HCT116 (cell line): ENCODE measurements at regions not wholly inside any gene's neighbourhood (a gene's known extent, or its start where the extent isn't known, plus 50 kb on each side); places are given as distances from the start of the nearest gene placed in this dataset.

Source experiments
- ATAC-seq: fragments of 200-7000 bp; cut with Tn5 transposase; 2 replicates; pipeline ENCODE4 v1.9.1; 2020; ENCODE audit warnings: mild to moderate bottlenecking, moderate library complexity
- BruUV-seq: library from RNA; stranded (reverse); fragments of 400-500 nt; replicated peaks from 2 replicates; lab custom pipeline; 2021; lab: Mats Ljungman, UMichigan
- CTCF ChIA-PET: fragments of 300-600 bp; sonication (Branson Sonifier 250); formaldehyde crosslinking; loops from one replicate; lab custom pipeline; 2021; ENCODE audit warnings: antibody characterized with exemption; lab: Charles Lee
- POLR2A ChIA-PET: fragments of 300-600, 350-600 bp; sonication (Branson Sonifier 250); formaldehyde crosslinking; loops from one replicate; lab custom pipeline; 2021; ENCODE audit warnings: antibody characterized with exemption; lab: Charles Lee
- RAD21 ChIA-PET, 2 experiments: fragments of 300-600 bp; sonication (Branson Sonifier 250); formaldehyde crosslinking; loops; one replicate each; lab custom pipeline; 2023; ENCODE audit warnings: low total read pairs in 2 of 2; ENCODE audit not compliant: uncharacterized antibody in 2 of 2, unreplicated experiment in 2 of 2, low non-redundant PET in 1 of 2; lab: Charles Lee
- DNase-seq: peaks from one replicate; pipeline ENCODE4 v3.0.0-alpha.2; 2010; ENCODE audit warnings: low read depth, low spot score
- H2AFZ ChIP-seq: fragments of 200-600 bp; shearing (Covaris generic), sonication (generic); 2 replicates; pipeline ENCODE4 v1.6.1; 2017; ENCODE audit warnings: low read depth, mixed run types, mixed read lengths, antibody characterized with exemption, low read length; ENCODE audit not compliant: poor library complexity, severe bottlenecking
- H3K27ac ChIP-seq: 2 replicates; pipeline ENCODE4 v1.5.1; 2012; ENCODE audit warnings: low read depth, low read length
- H3K27me3 ChIP-seq: fragments of 200-600 bp; sonication (generic); 2 replicates; pipeline ENCODE4 v1.6.1; 2016; ENCODE audit warnings: mixed run types, low read length, mixed read lengths; ENCODE audit not compliant: insufficient read depth
- H3K36me3 ChIP-seq, 2 experiments: fragments of 200-500 bp in 1 of 2; fragments of 200-600 bp in 1 of 2; sonication (Bioruptor generic) in 1 of 2; sonication (generic) in 1 of 2; 2 replicates each; pipeline versions ENCODE4 v1.5.1 to v1.6.1; 2014 to 2016; ENCODE audit warnings: low read length in 2 of 2, inconsistent platforms in 1 of 2, mixed read lengths in 1 of 2, mixed run types in 1 of 2; ENCODE audit not compliant: insufficient read depth in 2 of 2, control insufficient read depth in 1 of 2
- H3K4me1 ChIP-seq, 2 experiments: fragments of 200-600 bp in 1 of 2; sonication (generic) in 1 of 2; 2 replicates each; pipeline versions ENCODE4 v1.5.1 to v1.6.1; 2012 to 2017; ENCODE audit warnings: low read length in 2 of 2, inconsistent platforms in 1 of 2, mild to moderate bottlenecking in 1 of 2, mixed read lengths in 1 of 2, mixed run types in 1 of 2, moderate library complexity in 1 of 2; ENCODE audit not compliant: insufficient read depth in 2 of 2, control insufficient read depth in 1 of 2
- H3K4me2 ChIP-seq: fragments of 200-600 bp; sonication (generic); 2 replicates; pipeline ENCODE4 v1.6.1; 2017; ENCODE audit warnings: mixed run types, low read length, mixed read lengths
- H3K4me3 ChIP-seq, 2 experiments: fragments of 200-600 bp in 1 of 2; sonication (generic) in 1 of 2; replicated peaks in 1 of 2; 2 replicates each; pipeline ENCODE4 v1.5.1; 2011 to 2016; ENCODE audit warnings: low read length in 2 of 2, control low read depth in 1 of 2, low read depth in 1 of 2, mild to moderate bottlenecking in 1 of 2, mixed read lengths in 1 of 2, mixed run types in 1 of 2
- H3K79me2 ChIP-seq: fragments of 200-600 bp; sonication (generic); 2 replicates; pipeline ENCODE4 v1.6.1; 2017; ENCODE audit warnings: mild to moderate bottlenecking, mixed run types, low read length, moderate library complexity, mixed read lengths; ENCODE audit not compliant: insufficient read depth
- H3K9ac ChIP-seq: fragments of 200-600 bp; sonication (generic); 2 replicates; pipeline ENCODE4 v1.6.1; 2016; ENCODE audit warnings: low read length, mixed read lengths
- H3K9me2 ChIP-seq: fragments of 200-600 bp; sonication (generic), shearing (Covaris generic); 2 replicates; pipeline ENCODE4 v1.6.1; 2017; ENCODE audit warnings: mixed run types, mild to moderate bottlenecking, moderate library complexity; ENCODE audit not compliant: insufficient read depth
- H3K9me3 ChIP-seq, 2 experiments: fragments of 200-500 bp in 1 of 2; fragments of 200-600 bp in 1 of 2; sonication (Bioruptor generic) in 1 of 2; sonication (generic) in 1 of 2; 2 replicates each; pipeline ENCODE4 v1.6.1; 2014 to 2017; ENCODE audit warnings: low read length in 2 of 2, mixed read lengths in 2 of 2, inconsistent platforms in 1 of 2, low read depth in 1 of 2, mild to moderate bottlenecking in 1 of 2, mixed run types in 1 of 2, moderate library complexity in 1 of 2; ENCODE audit not compliant: control insufficient read depth in 1 of 2, insufficient read depth in 1 of 2
- H4K20me1 ChIP-seq: fragments of 200-600 bp; sonication (generic), shearing (Covaris generic); 2 replicates; pipeline ENCODE4 v1.6.1; 2017; ENCODE audit warnings: mixed run types, mild to moderate bottlenecking, moderate library complexity; ENCODE audit not compliant: insufficient read depth
- EGR1 ChIP-seq: IDR thresholded peaks from 2 replicates; pipeline ENCODE4 v1.6.1; 2012; ENCODE audit warnings: low read depth
- EZH2phosphoT487 ChIP-seq: fragments of 200-600 bp; IDR thresholded peaks from 2 replicates; pipeline ENCODE4 v1.6.1; 2018; ENCODE audit warnings: antibody characterized with exemption, borderline replicate concordance
- JUND ChIP-seq: IDR thresholded peaks from 2 replicates; pipeline ENCODE4 v1.6.1; 2012
- RAD21 ChIP-seq: IDR thresholded peaks from 2 replicates; pipeline ENCODE4 v1.6.1; 2012; ENCODE audit warnings: low read depth, mild to moderate bottlenecking
- SIN3A ChIP-seq: IDR thresholded peaks from 2 replicates; pipeline ENCODE4 v1.6.1; 2012; ENCODE audit warnings: low read depth
- SP1 ChIP-seq: IDR thresholded peaks from 2 replicates; pipeline ENCODE4 v1.6.1; 2012; ENCODE audit warnings: low read depth
- ZFX ChIP-seq: fragments of 450-650 bp; IDR thresholded peaks from 2 replicates; pipeline ENCODE4 v1.6.1; 2017
- intact Hi-C: fragments of 100-400 bp; cut with micrococcal nuclease; formaldehyde crosslinking; loops from 2 replicates; pipeline ENCODE4 v1.10.0; 2022
- TF ChIP-seq, protein P1 (sequence below), 3 experiments: fragments of 200-600 bp in 1 of 3; sonication (generic) in 1 of 3; IDR thresholded peaks in 2 of 3; conservative IDR thresholded peaks in 1 of 3; 2 replicates each; pipeline ENCODE4 v1.5.1; 2012 to 2017; ENCODE audit warnings: low read depth in 2 of 3, low read length in 2 of 3, antibody characterized with exemption in 1 of 3, borderline replicate concordance in 1 of 3, control low read depth in 1 of 3, mild to moderate bottlenecking in 1 of 3, mixed read lengths in 1 of 3, mixed run types in 1 of 3, moderate library complexity in 1 of 3; ENCODE audit not compliant: insufficient read depth in 1 of 3
- TF ChIP-seq, protein P2 (sequence below): IDR thresholded peaks from 2 replicates; pipeline ENCODE4 v1.6.1; 2012; ENCODE audit warnings: low read depth

DNA sequence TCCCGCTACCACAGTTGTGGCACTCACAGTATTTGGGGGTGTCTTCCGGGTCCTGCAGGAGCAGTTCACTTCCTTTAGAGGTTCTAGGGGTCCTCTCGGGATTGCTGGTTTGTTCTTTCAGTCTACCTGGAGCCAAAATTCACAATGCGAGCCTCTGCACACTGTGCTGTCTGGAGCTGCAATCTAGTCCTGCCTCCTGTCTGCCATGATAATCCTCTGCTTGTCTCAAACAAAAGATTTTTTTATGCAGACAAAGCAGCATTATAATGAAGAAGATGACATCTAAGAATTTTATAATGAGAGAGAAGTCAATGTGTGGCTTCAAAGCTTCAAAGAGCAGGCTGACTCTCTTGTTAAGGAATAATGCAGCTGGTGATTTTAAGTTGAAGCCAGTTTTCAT, 975.1 kb upstream of the GYPC start:
- no peak overlapping the region for H3K4me3 ChIP-seq
- no peaks in the 10 kb centered on the region for H4K20me1 ChIP-seq
- RAD21 ChIA-PET: no interaction called here
- H3K27ac ChIP-seq: no peak overlapping the region
- H3K79me2 ChIP-seq: no peaks in the 10 kb centered on the region
- no peaks in the 10 kb centered on the region for H3K27me3 ChIP-seq
- peaks cover 3 to 6% of the 10 kb centered on the region in 2 experiments; a peak in 2 of 4 replicates for H3K9me3 ChIP-seq
- DNase-seq: no peak
- H3K36me3 ChIP-seq: no peaks in the 10 kb centered on the region
- no peak overlapping the region for H3K9ac ChIP-seq
- ATAC-seq: no peak
- no peak for TF ChIP-seq JUND
- TF ChIP-seq, protein P1, sequence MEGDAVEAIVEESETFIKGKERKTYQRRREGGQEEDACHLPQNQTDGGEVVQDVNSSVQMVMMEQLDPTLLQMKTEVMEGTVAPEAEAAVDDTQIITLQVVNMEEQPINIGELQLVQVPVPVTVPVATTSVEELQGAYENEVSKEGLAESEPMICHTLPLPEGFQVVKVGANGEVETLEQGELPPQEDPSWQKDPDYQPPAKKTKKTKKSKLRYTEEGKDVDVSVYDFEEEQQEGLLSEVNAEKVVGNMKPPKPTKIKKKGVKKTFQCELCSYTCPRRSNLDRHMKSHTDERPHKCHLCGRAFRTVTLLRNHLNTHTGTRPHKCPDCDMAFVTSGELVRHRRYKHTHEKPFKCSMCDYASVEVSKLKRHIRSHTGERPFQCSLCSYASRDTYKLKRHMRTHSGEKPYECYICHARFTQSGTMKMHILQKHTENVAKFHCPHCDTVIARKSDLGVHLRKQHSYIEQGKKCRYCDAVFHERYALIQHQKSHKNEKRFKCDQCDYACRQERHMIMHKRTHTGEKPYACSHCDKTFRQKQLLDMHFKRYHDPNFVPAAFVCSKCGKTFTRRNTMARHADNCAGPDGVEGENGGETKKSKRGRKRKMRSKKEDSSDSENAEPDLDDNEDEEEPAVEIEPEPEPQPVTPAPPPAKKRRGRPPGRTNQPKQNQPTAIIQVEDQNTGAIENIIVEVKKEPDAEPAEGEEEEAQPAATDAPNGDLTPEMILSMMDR (IDR thresholded peaks at IDR 0.05 in 2 of 3, conservative IDR thresholded peaks at IDR 0.05 in 1 of 3; ENCODE audit: borderline replicate concordance in 1 of 3, insufficient read depth in 1 of 3, low read depth in 2 of 3, low read length in 2 of 3): no peak
- TF ChIP-seq, protein P2, sequence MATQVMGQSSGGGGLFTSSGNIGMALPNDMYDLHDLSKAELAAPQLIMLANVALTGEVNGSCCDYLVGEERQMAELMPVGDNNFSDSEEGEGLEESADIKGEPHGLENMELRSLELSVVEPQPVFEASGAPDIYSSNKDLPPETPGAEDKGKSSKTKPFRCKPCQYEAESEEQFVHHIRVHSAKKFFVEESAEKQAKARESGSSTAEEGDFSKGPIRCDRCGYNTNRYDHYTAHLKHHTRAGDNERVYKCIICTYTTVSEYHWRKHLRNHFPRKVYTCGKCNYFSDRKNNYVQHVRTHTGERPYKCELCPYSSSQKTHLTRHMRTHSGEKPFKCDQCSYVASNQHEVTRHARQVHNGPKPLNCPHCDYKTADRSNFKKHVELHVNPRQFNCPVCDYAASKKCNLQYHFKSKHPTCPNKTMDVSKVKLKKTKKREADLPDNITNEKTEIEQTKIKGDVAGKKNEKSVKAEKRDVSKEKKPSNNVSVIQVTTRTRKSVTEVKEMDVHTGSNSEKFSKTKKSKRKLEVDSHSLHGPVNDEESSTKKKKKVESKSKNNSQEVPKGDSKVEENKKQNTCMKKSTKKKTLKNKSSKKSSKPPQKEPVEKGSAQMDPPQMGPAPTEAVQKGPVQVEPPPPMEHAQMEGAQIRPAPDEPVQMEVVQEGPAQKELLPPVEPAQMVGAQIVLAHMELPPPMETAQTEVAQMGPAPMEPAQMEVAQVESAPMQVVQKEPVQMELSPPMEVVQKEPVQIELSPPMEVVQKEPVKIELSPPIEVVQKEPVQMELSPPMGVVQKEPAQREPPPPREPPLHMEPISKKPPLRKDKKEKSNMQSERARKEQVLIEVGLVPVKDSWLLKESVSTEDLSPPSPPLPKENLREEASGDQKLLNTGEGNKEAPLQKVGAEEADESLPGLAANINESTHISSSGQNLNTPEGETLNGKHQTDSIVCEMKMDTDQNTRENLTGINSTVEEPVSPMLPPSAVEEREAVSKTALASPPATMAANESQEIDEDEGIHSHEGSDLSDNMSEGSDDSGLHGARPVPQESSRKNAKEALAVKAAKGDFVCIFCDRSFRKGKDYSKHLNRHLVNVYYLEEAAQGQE: no peak
- no peak for TF ChIP-seq EZH2phosphoT487
- TF ChIP-seq RAD21: no peak
- TF ChIP-seq EGR1: no peak
- TF ChIP-seq ZFX: no peak
- no peak for TF ChIP-seq SP1
- no peak for TF ChIP-seq SIN3A
- TF ChIP-seq, all 23 proteins: peak for 0
- H3K4me1 ChIP-seq: no peaks in the 10 kb centered on the region
- BruUV-seq: no TSS peak
- no peak overlapping the region for H3K4me2 ChIP-seq
- intact Hi-C loops: no loop called here
- H3K9me2 ChIP-seq: no peaks in the 10 kb centered on the region
- CTCF ChIA-PET: no interaction called here
- POLR2A ChIA-PET: no interaction called here
- H2AFZ ChIP-seq: no peak overlapping the region
